LNCAP (cell line): ENCODE measurements at regions not wholly inside any gene's neighbourhood (a gene's known extent, or its start where the extent isn't known, plus 50 kb on each side); places are given as distances from the start of the nearest gene placed in this dataset.

Source experiments
- CTCF ChIP-seq: fragments of 450-650 bp; IDR thresholded peaks from 2 replicates; pipeline ENCODE4 v1.5.1; 2017; ENCODE audit warnings: mild to moderate bottlenecking

DNA sequence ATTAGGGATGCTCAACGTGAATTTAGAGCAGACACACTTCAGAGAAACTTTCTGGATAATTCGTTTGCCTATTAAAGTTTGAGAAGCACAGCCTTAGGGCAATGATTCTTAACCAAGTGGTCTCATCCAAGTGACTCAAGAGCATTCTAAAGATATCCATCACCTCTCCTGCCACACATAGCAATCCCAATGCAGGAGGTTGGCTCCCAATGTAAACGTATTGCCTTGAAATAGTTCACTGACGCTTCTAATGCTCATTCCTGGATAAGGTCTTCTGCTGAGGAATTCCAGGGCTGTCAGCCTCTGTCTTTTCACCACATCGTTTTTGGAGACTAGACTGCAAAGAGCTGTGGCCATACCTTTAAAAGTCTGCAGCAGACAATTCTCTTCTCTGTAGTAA lies 279.8 kb upstream of the DACH1 start:
- TF ChIP-seq CTCF, result no peak

DNA sequence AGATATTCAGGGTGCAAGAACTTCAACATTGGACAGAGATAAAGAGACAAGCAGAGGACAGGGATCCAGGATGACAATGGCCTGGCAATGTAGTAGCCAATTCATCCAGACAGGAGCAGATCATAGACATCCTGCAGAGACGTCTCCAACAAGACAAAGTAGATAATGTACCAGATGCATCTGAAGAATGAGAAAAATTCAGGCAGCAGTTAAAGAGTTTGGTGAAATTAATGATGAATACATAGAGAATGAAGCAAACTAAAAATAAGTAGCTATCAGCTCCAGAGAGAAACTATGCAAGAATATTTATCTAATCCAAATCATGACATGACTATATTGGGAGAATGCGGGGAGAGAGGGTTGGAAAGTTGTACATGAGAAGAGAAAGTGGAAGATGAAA lies 278.4 kb upstream of the DACH1 start:
- no peak for TF ChIP-seq CTCF

DNA sequence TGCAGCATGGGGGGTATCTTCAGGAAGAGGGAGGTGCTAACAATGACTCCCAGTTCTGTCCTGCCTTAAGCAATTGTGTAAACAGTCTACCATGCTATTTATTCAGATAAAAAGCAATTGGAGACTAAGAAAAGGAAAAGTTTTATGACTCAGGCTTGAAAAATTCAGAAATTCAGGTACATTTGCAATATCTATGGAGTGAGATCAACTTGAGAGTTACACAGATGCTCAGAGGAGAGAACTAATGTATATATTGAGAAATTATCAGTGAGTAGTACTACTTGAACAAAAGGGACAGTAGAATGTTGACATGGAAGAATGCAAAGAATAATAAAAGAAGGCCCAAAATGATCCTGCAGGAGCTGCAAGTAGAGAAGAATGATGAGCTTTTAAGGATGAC lies 277.6 kb upstream of the DACH1 start:
- TF ChIP-seq CTCF, result no peak

DNA sequence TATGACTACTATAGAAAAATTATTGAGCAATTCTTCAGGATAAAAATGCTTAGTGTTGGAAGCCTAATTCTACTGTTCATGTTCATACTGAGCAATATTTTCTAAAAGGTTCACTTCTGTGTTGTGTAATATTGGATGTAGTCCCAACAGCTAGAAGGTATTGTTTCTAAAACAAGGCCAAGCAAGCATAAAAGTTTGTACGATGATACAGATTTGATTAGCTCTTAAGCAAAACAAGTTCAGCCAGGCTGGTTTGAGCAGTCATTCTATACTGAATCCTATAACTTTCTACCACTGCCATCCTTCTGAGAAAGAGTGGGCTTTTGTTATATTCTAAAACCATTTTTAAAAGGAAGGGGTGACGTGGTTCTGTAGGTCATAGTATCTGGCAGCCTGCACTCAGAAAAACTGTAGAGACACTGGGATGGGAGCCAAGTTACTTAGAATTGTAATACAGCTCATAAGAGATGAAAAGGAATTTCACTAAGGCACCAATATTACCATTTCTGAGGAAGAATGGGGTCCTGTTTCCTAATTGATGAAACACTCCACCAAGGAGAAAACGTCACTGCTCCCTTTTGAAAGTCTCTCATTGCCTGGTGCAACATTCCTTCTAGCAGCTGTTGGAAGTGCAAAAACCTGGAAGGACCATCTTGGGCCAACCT lies 275.0 kb upstream of the DACH1 start:
- TF ChIP-seq CTCF, result no peak

GRCh38 chr13:72139192-72139591 lies 272.2 kb upstream of the DACH1 start:
- no peak for TF ChIP-seq CTCF

- no peak for TF ChIP-seq CTCF
Measured at GRCh38 chr13:72132075-72132474, 265.1 kb upstream of the DACH1 start.

DNA sequence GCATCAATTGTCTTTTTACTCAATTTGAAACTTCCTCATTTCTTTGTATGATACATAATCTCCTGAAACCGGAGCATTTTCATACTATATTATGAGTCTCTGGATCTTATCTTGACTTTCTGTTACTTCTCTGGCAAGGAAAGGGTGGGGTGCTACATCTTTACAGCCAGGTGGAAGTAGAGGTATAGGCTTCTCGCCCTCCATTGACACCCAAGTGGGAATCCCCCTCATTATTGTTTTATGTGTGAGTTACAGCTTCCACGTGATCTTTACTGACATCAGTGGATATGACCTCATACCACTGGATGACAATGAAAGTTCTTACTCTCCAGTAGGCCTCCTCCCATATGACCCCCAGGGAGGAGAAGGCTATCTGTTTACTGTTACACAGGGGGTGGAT lies 262.1 kb upstream of the DACH1 start:
- TF ChIP-seq CTCF, result no peak

DNA sequence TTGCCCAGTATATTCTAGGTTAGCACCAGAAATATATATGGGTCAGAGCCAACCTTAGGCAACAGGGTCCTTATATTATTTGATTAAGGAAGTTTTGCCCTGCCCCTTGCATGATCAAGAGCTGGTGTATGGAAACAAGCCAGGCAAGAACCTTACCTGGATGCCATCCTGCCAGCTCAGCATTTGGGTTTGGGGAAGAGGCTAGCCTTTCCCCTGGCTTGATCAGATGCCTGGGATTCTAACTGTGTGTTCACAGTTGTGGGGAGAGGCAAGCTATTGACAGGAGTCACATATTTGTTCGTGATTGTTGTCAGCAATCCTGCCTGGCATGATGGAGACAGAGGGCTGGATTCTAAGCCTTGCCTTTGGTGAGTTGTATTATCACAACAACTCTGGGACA lies 260.0 kb upstream of the DACH1 start:
- no peak for TF ChIP-seq CTCF
